ENCODE measurements at regions not wholly inside any gene's neighbourhood (a gene's known extent, or its start where the extent isn't known, plus 50 kb on each side); places are given as distances from the start of the nearest gene placed in this dataset.

DNA sequence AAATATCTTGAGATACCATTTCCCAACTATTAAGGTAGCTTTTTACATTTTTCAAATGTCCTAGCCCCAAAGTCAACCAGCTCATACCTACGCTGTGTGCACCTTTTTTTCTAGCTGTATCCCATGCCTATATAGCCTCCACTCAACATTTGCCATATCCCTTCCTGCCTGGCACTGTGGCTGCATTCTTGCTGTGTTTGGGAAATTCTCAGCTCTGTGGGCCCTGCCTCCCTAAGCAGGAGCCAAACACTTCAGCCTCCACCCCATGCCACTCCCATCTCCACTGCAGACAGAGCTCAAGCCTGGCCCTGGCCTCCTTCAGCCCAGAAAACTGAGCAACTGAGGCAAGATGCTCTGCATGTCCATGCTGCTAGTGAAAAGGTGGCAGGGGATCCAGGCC is 141.3 kb downstream of the RAB11FIP2 start:
- no peak for TF ChIP-seq CTCF (IDR thresholded peaks at IDR 0.05; ENCODE audit: low read depth, low read length, missing control alignments)
- DNase-seq, result no peak

GRCh38 chr10:117911684-117912083 is 135.1 kb downstream of the RAB11FIP2 start:
- in situ Hi-C loops (cut with HindIII; ENCODE audit: low pct_ligation_motif_present, low sequenced_read_pairs), result no loop called here
- Histone ChIP-seq H3K27me3 (replicated peaks) (no peaks in the 10 kb centered on the region), H3K27ac (no peak overlapping the region), H3K36me3 (replicated peaks) (no peaks in the 10 kb centered on the region), H3K4me3 (ENCODE audit: low read depth, low read length) (no peak overlapping the region)
- DNase-seq, result no peak
- no peak for TF ChIP-seq CTCF (IDR thresholded peaks at IDR 0.05; ENCODE audit: low read depth, low read length, missing control alignments)

More for the DNA sequence above, 141.3 kb downstream of the RAB11FIP2 start:
- Histone ChIP-seq H3K27ac (no peak overlapping the region), H3K36me3 (replicated peaks) (no peaks in the 10 kb centered on the region), H3K27me3 (replicated peaks) (no peaks in the 10 kb centered on the region), H3K4me3 (ENCODE audit: low read depth, low read length) (no peak overlapping the region)
- in situ Hi-C loops (cut with HindIII; ENCODE audit: low pct_ligation_motif_present, low sequenced_read_pairs), result no loop called here

GRCh38 chr10:117914334-117914733 is 132.4 kb downstream of the RAB11FIP2 start:
- H3K27me3 ChIP-seq (replicated peaks), result no peaks in the 10 kb centered on the region
- TF ChIP-seq CTCF (IDR thresholded peaks at IDR 0.05; ENCODE audit: low read depth, low read length, missing control alignments), result no peak
- no peak overlapping the region for H3K4me3 ChIP-seq (ENCODE audit: low read depth, low read length)
- H3K27ac ChIP-seq, result no peak overlapping the region
- H3K36me3 ChIP-seq (replicated peaks), result no peaks in the 10 kb centered on the region
- DNase-seq, result no peak
- in situ Hi-C loops (cut with HindIII; ENCODE audit: low pct_ligation_motif_present, low sequenced_read_pairs), result no loop called here

GRCh38 chr10:117920956-117921355 is 125.8 kb downstream of the RAB11FIP2 start:
- no peak for DNase-seq
- Histone ChIP-seq H3K27ac (no peak overlapping the region), H3K4me3 (ENCODE audit: low read depth, low read length) (no peak overlapping the region), H3K36me3 (replicated peaks) (no peaks in the 10 kb centered on the region), H3K27me3 (replicated peaks) (no peaks in the 10 kb centered on the region)
- in situ Hi-C loops (cut with HindIII; ENCODE audit: low pct_ligation_motif_present, low sequenced_read_pairs), result no loop called here
- no peak for TF ChIP-seq CTCF (IDR thresholded peaks at IDR 0.05; ENCODE audit: low read depth, low read length, missing control alignments)

- Histone ChIP-seq H3K27me3 (replicated peaks) (no peaks in the 10 kb centered on the region), H3K36me3 (replicated peaks) (no peaks in the 10 kb centered on the region), H3K4me3 (ENCODE audit: low read depth, low read length) (no peak overlapping the region), H3K27ac (no peak overlapping the region)
- in situ Hi-C loops (cut with HindIII; ENCODE audit: low pct_ligation_motif_present, low sequenced_read_pairs), result no loop called here
- TF ChIP-seq CTCF (IDR thresholded peaks at IDR 0.05; ENCODE audit: low read depth, low read length, missing control alignments), result no peak
- no peak for DNase-seq
Measured at GRCh38 chr10:117921421-117921820, 125.3 kb downstream of the RAB11FIP2 start.

DNA sequence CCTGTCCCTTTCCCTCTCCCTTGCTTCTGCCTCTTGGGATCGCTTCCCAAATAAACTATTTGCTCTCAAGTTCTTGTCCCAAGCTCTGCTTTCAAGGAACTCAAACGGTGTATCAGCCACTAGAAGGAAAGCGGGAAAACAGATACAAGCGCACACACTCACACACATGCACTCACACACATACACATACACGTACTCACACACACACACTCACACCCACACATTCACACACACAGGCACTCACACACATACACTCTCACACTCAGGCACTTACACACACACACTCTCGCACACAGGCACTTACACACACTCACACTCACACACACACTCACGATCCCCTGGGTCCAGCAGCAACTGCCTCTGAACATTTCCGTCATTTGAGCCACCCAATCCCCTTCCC is 121.9 kb downstream of the RAB11FIP2 start:
- DNase-seq, result no peak
- no peak overlapping the region for H3K4me3 ChIP-seq (ENCODE audit: low read depth, low read length)
- in situ Hi-C loops (cut with HindIII; ENCODE audit: low pct_ligation_motif_present, low sequenced_read_pairs), result no loop called here
- H3K27ac ChIP-seq, result no peak overlapping the region
- H3K27me3 ChIP-seq (replicated peaks), result no peaks in the 10 kb centered on the region
- TF ChIP-seq CTCF (IDR thresholded peaks at IDR 0.05; ENCODE audit: low read depth, low read length, missing control alignments), result no peak
- no peaks in the 10 kb centered on the region for H3K36me3 ChIP-seq (replicated peaks)

All from brain microvascular endothelial cell (primary cell).